SK-N-SH (cell line): ENCODE measurements at regions not wholly inside any gene's neighbourhood (a gene's known extent, or its start where the extent isn't known, plus 50 kb on each side); places are given as distances from the start of the nearest gene placed in this dataset.

Source experiments
- CTCF ChIA-PET: fragments of 300-600, 350-600 bp; formaldehyde crosslinking; extraction: SDS; loops from one replicate; lab custom pipeline; 2021; lab: Yijun Ruan, JAX
- POLR2A ChIA-PET: fragments of 350-600 bp; sonication (Branson Sonifier 250); formaldehyde crosslinking; extraction: SDS; loops from one replicate; lab custom pipeline; 2020; ENCODE audit warnings: antibody characterized with exemption, inconsistent platforms; lab: Yijun Ruan, JAX
- DNase-seq: peaks from one replicate; pipeline ENCODE4 v3.0.0; 2012
- H2AFZ ChIP-seq: fragments of 200-600 bp; sonication (generic); 2 replicates; pipeline ENCODE4 v1.8.1; 2016; ENCODE audit warnings: antibody characterized with exemption, mild to moderate bottlenecking, low read depth
- H3F3A ChIP-seq: fragments of 200-600 bp; sonication (generic); replicated peaks from 2 replicates; pipeline ENCODE3; 2016; ENCODE audit warnings: antibody characterized with exemption, mild to moderate bottlenecking; ENCODE audit not compliant: insufficient read depth
- H3K27ac ChIP-seq, 2 experiments: fragments of 200-500 bp in 1 of 2; fragments of 200-600 bp in 1 of 2; sonication (Bioruptor generic) in 1 of 2; sonication (generic), shearing (Covaris generic) in 1 of 2; 2 replicates each; pipeline versions ENCODE4 v1.5.1 to v1.6.1; 2014 to 2016; ENCODE audit warnings: low read depth in 2 of 2, inconsistent platforms in 1 of 2, low read length in 1 of 2, mild to moderate bottlenecking in 1 of 2, mixed read lengths in 1 of 2
- H3K27me3 ChIP-seq: fragments of 200-600 bp; sonication (generic), shearing (Covaris generic); 2 replicates; pipeline ENCODE4 v1.6.1; 2016; ENCODE audit warnings: mixed run types; ENCODE audit not compliant: insufficient read depth
- H3K36me3 ChIP-seq, 2 experiments: fragments of 200-500 bp in 1 of 2; fragments of 200-600 bp in 1 of 2; sonication (Bioruptor generic) in 1 of 2; sonication (generic) in 1 of 2; replicated peaks in 1 of 2; 2 replicates each; pipeline versions ENCODE3 to v1.5.1; 2014 to 2016; ENCODE audit warnings: low read length in 1 of 2, mild to moderate bottlenecking in 1 of 2; ENCODE audit not compliant: insufficient read depth in 2 of 2, control insufficient read depth in 1 of 2
- H3K4me1 ChIP-seq, 2 experiments: fragments of 200-500 bp in 1 of 2; fragments of 200-600 bp in 1 of 2; sonication (Bioruptor generic) in 1 of 2; sonication (generic), shearing (Covaris generic) in 1 of 2; 2 replicates each; pipeline versions ENCODE4 v1.5.1 to v1.6.1; 2014 to 2016; ENCODE audit warnings: low read depth in 1 of 2, low read length in 1 of 2, mixed run types in 1 of 2; ENCODE audit not compliant: insufficient read depth in 2 of 2, control insufficient read depth in 1 of 2
- H3K4me2 ChIP-seq: fragments of 200-600 bp; sonication (generic), shearing (Covaris generic); 2 replicates; pipeline ENCODE4 v1.6.1; 2017; ENCODE audit warnings: mixed run types
- H3K4me3 ChIP-seq, 2 experiments: fragments of 200-500 bp in 1 of 2; fragments of 200-600 bp in 1 of 2; sonication (Bioruptor generic) in 1 of 2; sonication (generic), shearing (Covaris generic) in 1 of 2; 2 replicates each; pipeline versions ENCODE4 v1.5.1 to v1.8.1; 2014 to 2016; ENCODE audit warnings: low read depth in 2 of 2, inconsistent platforms in 1 of 2, low read length in 1 of 2, mild to moderate bottlenecking in 1 of 2, mixed read lengths in 1 of 2, moderate library complexity in 1 of 2
- H3K79me2 ChIP-seq: fragments of 200-600 bp; sonication (generic); 2 replicates; pipeline ENCODE4 v1.8.1; 2017; ENCODE audit warnings: mild to moderate bottlenecking; ENCODE audit not compliant: insufficient read depth
- H3K9ac ChIP-seq: fragments of 200-600 bp; sonication (generic); 2 replicates; pipeline ENCODE4 v1.6.1; 2017; ENCODE audit warnings: mixed run types
- H3K9me2 ChIP-seq: fragments of 200-600 bp; sonication (generic); 2 replicates; pipeline ENCODE4 v1.6.1; 2017; ENCODE audit warnings: mixed run types
- H3K9me3 ChIP-seq: fragments of 200-600 bp; sonication (generic); 2 replicates; pipeline ENCODE4 v1.6.1; 2017; ENCODE audit warnings: mixed run types, mild to moderate bottlenecking, moderate library complexity
- H4K20me1 ChIP-seq: fragments of 200-600 bp; sonication (generic); 2 replicates; pipeline ENCODE4 v1.6.1; 2017; ENCODE audit warnings: mild to moderate bottlenecking, mixed run types; ENCODE audit not compliant: insufficient read depth
- ELF1 ChIP-seq: IDR thresholded peaks from 2 replicates; pipeline ENCODE4 v1.4.0; 2012
- EZH2phosphoT487 ChIP-seq: fragments of 200-600 bp; sonication (generic); IDR thresholded peaks from 2 replicates; pipeline ENCODE4 v1.6.1; 2017; ENCODE audit warnings: low read depth, mixed run types, mild to moderate bottlenecking, antibody characterized with exemption, moderate library complexity, borderline replicate concordance
- FOXM1 ChIP-seq: IDR thresholded peaks from 2 replicates; pipeline ENCODE4 v1.4.0; 2012; ENCODE audit warnings: low read depth, mild to moderate bottlenecking
- GATA2 ChIP-seq: sonication (generic); formaldehyde crosslinking; IDR thresholded peaks from 2 replicates; pipeline ENCODE4 v1.5.0; 2020; ENCODE audit warnings: mild to moderate bottlenecking, missing genetic modification reagents
- IRF3 ChIP-seq: fragments of 150-350 bp; IDR thresholded peaks from 2 replicates; pipeline ENCODE4 v1.6.1; 2016; ENCODE audit warnings: mild to moderate bottlenecking, low read depth, low read length
- MEF2A ChIP-seq: IDR thresholded peaks from 2 replicates; pipeline ENCODE4 v1.4.0; 2012; ENCODE audit warnings: low read depth, borderline replicate concordance
- NFIC ChIP-seq: IDR thresholded peaks from 2 replicates; pipeline ENCODE4 v1.4.0; 2012; ENCODE audit warnings: borderline replicate concordance
- POLR2AphosphoS5 ChIP-seq: IDR thresholded peaks from 2 replicates; pipeline ENCODE4 v1.6.1; 2012; ENCODE audit warnings: low read depth, low read length
- RAD21 ChIP-seq: IDR thresholded peaks from 2 replicates; pipeline ENCODE4 v1.6.1; 2012; ENCODE audit warnings: mild to moderate bottlenecking, low read length
- RCOR1 ChIP-seq: fragments of 150-350 bp; IDR thresholded peaks from 2 replicates; pipeline ENCODE4 v1.6.1; 2017; ENCODE audit warnings: antibody characterized with exemption, low read length
- REST ChIP-seq: IDR thresholded peaks from 2 replicates; pipeline ENCODE4 v1.6.1; 2012; ENCODE audit warnings: mild to moderate bottlenecking, low read depth, low read length, moderate library complexity
- RFX5 ChIP-seq: IDR thresholded peaks from 2 replicates; pipeline ENCODE4 v1.6.1; 2012; ENCODE audit warnings: mild to moderate bottlenecking, improper control_type of control experiment, low read length
- RXRA ChIP-seq: IDR thresholded peaks from 2 replicates; pipeline ENCODE4 v1.4.0; 2012; ENCODE audit warnings: low read depth, mild to moderate bottlenecking, borderline replicate concordance
- SIN3A ChIP-seq: IDR thresholded peaks from 2 replicates; pipeline ENCODE4 v1.6.1; 2012; ENCODE audit warnings: low read depth, mild to moderate bottlenecking, low read length, moderate library complexity, borderline replicate concordance
- SMC3 ChIP-seq: IDR thresholded peaks from 2 replicates; pipeline ENCODE4 v1.6.1; 2012; ENCODE audit warnings: low read depth, low read length, improper control_type of control experiment
- USF1 ChIP-seq: IDR thresholded peaks from 2 replicates; pipeline ENCODE4 v1.4.0; 2012; ENCODE audit warnings: low read depth, borderline replicate concordance
- YY1 ChIP-seq: IDR thresholded peaks from 2 replicates; pipeline ENCODE4 v1.4.0; 2012; ENCODE audit warnings: low read depth, mild to moderate bottlenecking
- WGBS: methylation state at CpG from one replicate; pipeline ENCODE4 v1.1.6; 2017; ENCODE audit warnings: low lambda C conversion rate; 5-methylcytosine and 5-hydroxymethylcytosine counted together

GRCh38 chr14:50038398-50039119, 77.8 kb downstream of the VCPKMT start (continued):
- no peak for TF ChIP-seq SMC3
- TF ChIP-seq RAD21: no peak
- no peak for TF ChIP-seq GATA2 (CRISPR knock-in tag)
- TF ChIP-seq REST: peak; percentile 70
- peak; percentile 65; the same call in 1 of the 2 replicates for TF ChIP-seq YY1
- TF ChIP-seq NFIC: peak; percentile 92
- no peak for TF ChIP-seq RFX5
- TF ChIP-seq RXRA: no peak

DNA sequence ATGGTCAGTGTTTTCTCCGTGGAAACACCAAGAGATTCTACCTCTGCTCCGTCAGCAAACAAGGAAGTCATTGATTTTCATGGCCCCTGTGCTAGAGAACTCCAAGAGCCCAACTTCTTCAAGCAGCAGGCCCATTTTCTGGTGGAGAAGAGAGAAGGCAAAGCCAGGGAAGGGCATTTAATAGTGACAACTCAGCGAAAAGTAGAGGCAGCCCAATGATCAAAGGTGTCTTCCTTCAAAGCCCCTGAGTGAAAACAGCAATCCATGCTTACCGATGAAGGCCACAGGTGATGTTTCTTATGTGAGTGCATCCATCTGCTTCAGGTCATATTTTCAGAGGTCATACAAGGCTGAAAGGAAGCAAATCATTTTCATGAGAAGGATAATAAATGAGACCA, 77.3 kb downstream of the VCPKMT start:
- Histone ChIP-seq H3K4me3 (no peak overlapping the region), H4K20me1 (no peaks in the 10 kb centered on the region), H3K4me1 (peaks cover 0 to 33% of the 10 kb centered on the region in 2 experiments; a peak in 3 of 4 replicates), H3K9me2 (no peaks in the 10 kb centered on the region), H3K27ac (peak overlapping the region in 1 of 2 experiments; percentile 92; a peak in 2 of 4 replicates), H3K9ac (peak overlapping the region; percentile 53), H3K9me3 (no peaks in the 10 kb centered on the region), H3F3A (peaks cover 33% of the 10 kb centered on the region), H3K27me3 (no peaks in the 10 kb centered on the region), H3K36me3 (no peaks in the 10 kb centered on the region), H2AFZ (no peak overlapping the region), H3K4me2 (peak overlapping the region; percentile 51), H3K79me2 (no peaks in the 10 kb centered on the region)
- CTCF ChIA-PET: no interaction called here
- DNase-seq: no peak
- TF ChIP-seq USF1 (no peak), POLR2AphosphoS5 (no peak), SIN3A (no peak), ELF1 (no peak), FOXM1 (no peak), RCOR1 (no peak), EZH2phosphoT487 (no peak), MEF2A (no peak), RAD21 (no peak), IRF3 (no peak)
- POLR2A ChIA-PET: no interaction called here
- WGBS: 54% methylated on average over 4 of the region's 4 CpGs
